GM12865 (cell line): ENCODE measurements at regions not wholly inside any gene's neighbourhood (a gene's known extent, or its start where the extent isn't known, plus 50 kb on each side); places are given as distances from the start of the nearest gene placed in this dataset.

Source experiments
- DNase-seq: peaks from one replicate; pipeline ENCODE4 v3.0.0; 2010; ENCODE audit warnings: low read depth
- H3K4me3 ChIP-seq: 2 replicates; pipeline ENCODE4 v1.5.1; 2011; ENCODE audit warnings: mild to moderate bottlenecking, low read depth, low read length, control low read depth
- CTCF ChIP-seq: IDR thresholded peaks from 2 replicates; pipeline ENCODE4 v1.5.1; 2011; ENCODE audit warnings: low read length, control low read depth, low read depth, inconsistent platforms; ENCODE audit not compliant: insufficient read depth; ENCODE audit errors: missing control alignments

GRCh38 chr20:40481743-40482458, 207.1 kb downstream of the MAFB start:
- no peak overlapping the region for H3K4me3 ChIP-seq
- TF ChIP-seq CTCF: no peak
- DNase-seq: no peak

GRCh38 chr20:40481337-40481736, 207.7 kb downstream of the MAFB start:
- no peak overlapping the region for H3K4me3 ChIP-seq
- TF ChIP-seq CTCF: no peak
- DNase-seq: no peak

GRCh38 chr20:40477805-40478204, 211.2 kb downstream of the MAFB start:
- no peak overlapping the region for H3K4me3 ChIP-seq
- DNase-seq: no peak
- no peak for TF ChIP-seq CTCF

GRCh38 chr20:40476461-40476860, 212.6 kb downstream of the MAFB start:
- no peak for TF ChIP-seq CTCF
- H3K4me3 ChIP-seq: no peak overlapping the region
- no peak for DNase-seq

- TF ChIP-seq CTCF: no peak
- H3K4me3 ChIP-seq: no peak overlapping the region
- DNase-seq: no peak
Measured at GRCh38 chr20:40472905-40473304, 216.1 kb downstream of the MAFB start.

DNA sequence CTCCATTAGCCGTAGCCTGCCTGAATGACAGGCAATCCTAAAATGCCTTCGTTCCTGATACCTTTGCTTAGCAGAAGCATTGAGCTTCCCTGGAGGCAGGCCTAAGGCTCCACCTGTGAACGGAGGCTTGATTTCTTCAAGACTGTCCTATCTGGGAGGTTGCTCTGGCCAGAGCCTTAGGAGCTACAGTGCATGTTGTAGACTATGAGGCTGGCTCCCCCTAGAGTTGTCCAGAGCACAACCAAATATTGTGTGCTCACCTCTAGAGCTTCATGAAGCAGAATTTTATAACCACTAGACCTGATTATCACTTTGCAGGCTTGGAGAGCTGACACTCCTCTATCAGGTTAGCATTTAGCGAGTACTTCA, 217.8 kb downstream of the MAFB start:
- DNase-seq: peak; percentile 23

More for the DNA sequence above, 217.8 kb downstream of the MAFB start:
- no peak overlapping the region for H3K4me3 ChIP-seq
- no peak for TF ChIP-seq CTCF
